H1 (cell line): ENCODE measurements at regions not wholly inside any gene's neighbourhood (a gene's known extent, or its start where the extent isn't known, plus 50 kb on each side); places are given as distances from the start of the nearest gene placed in this dataset.

ENCODE experiments used
- CTCF ChIA-PET: fragments of 300-600 bp; sonication (Branson Sonifier 250); formaldehyde crosslinking; loops from one replicate; lab custom pipeline; 2021; ENCODE audit not compliant: partially characterized antibody; lab: Charles Lee
- POLR2A ChIA-PET: fragments of 300-600 bp; sonication (Branson Sonifier 250); formaldehyde crosslinking; loops from one replicate; lab custom pipeline; 2021; ENCODE audit warnings: inconsistent platforms; ENCODE audit not compliant: partially characterized antibody; lab: Charles Lee
- DNase-seq, 2 experiments: peaks; one replicate each; pipeline versions ENCODE4 v3.0.0 to v3.0.0-alpha.2; 2010 to 2022; ENCODE audit warnings: low spot score in 2 of 2, low read depth in 1 of 2, mixed read lengths in 1 of 2
- FAIRE-seq: peaks from 2 replicates; lab custom pipeline; 2011; peaks lifted over from hg19 to GRCh38; lab: Jason Lieb, UNC
- H2AFZ ChIP-seq: 2 replicates; pipeline ENCODE4 v1.8.1; 2012; ENCODE audit warnings: low read length, inconsistent platforms
- H2AK5ac ChIP-seq: 2 replicates; pipeline ENCODE4 v1.6.1; 2013; ENCODE audit warnings: low read depth, low read length
- H2BK120ac ChIP-seq: replicated peaks from 2 replicates; pipeline ENCODE3; 2013; ENCODE audit warnings: low read depth, low read length, inconsistent platforms
- H2BK12ac ChIP-seq: 2 replicates; pipeline ENCODE4 v1.6.1; 2013; ENCODE audit warnings: low read depth, low read length
- H2BK15ac ChIP-seq: 2 replicates; pipeline ENCODE4 v1.6.1; 2013; ENCODE audit warnings: low read length
- H2BK20ac ChIP-seq: 2 replicates; pipeline ENCODE4 v1.6.1; 2013; ENCODE audit warnings: low read length
- H2BK5ac ChIP-seq: 2 replicates; pipeline ENCODE4 v1.6.1; 2013; ENCODE audit warnings: low read depth, low read length
- H3K14ac ChIP-seq: 2 replicates; pipeline ENCODE4 v1.6.1; 2013; ENCODE audit warnings: inconsistent platforms; ENCODE audit not compliant: insufficient read length
- H3K18ac ChIP-seq: 2 replicates; pipeline ENCODE4 v1.6.1; 2013; ENCODE audit warnings: low read length; ENCODE audit errors: extremely low read depth
- H3K23ac ChIP-seq: 2 replicates; pipeline ENCODE4 v1.6.1; 2013; ENCODE audit warnings: inconsistent platforms; ENCODE audit not compliant: insufficient read length
- H3K23me2 ChIP-seq: 2 replicates; pipeline ENCODE4 v1.6.1; 2013; ENCODE audit warnings: low read depth, low read length
- H3K27ac ChIP-seq: 2 replicates; pipeline ENCODE4 v1.6.1; 2011; ENCODE audit warnings: low read depth, low read length, inconsistent platforms
- H3K27me3 ChIP-seq, 4 experiments: replicated peaks in 1 of 4; 1 replicate in 1 of 4; 2 replicates in 3 of 4; pipeline versions ENCODE4 v1.6.1 to v1.8.1; 2011 to 2013; ENCODE audit warnings: low read length in 3 of 4, mild to moderate bottlenecking in 3 of 4, inconsistent platforms in 2 of 4, mixed read lengths in 2 of 4, moderate library complexity in 1 of 4; ENCODE audit not compliant: control insufficient read depth in 3 of 4, insufficient read depth in 3 of 4; ENCODE audit errors: extremely low read depth in 1 of 4
- H3K36me3 ChIP-seq, 4 experiments: 2 replicates each; pipeline versions ENCODE4 v1.6.1 to v1.8.1; 2011 to 2013; ENCODE audit warnings: mild to moderate bottlenecking in 4 of 4, low read length in 3 of 4, moderate library complexity in 2 of 4, control low read depth in 1 of 4, inconsistent platforms in 1 of 4; ENCODE audit not compliant: insufficient read depth in 4 of 4, control insufficient read depth in 2 of 4
- H3K4ac ChIP-seq: replicated peaks from 2 replicates; pipeline ENCODE3; 2013; ENCODE audit warnings: low read length, low read depth, mixed read lengths, inconsistent platforms; ENCODE audit not compliant: insufficient read length
- H3K4me1 ChIP-seq, 4 experiments: replicated peaks in 1 of 4; 1 replicate in 1 of 4; 2 replicates in 3 of 4; pipeline versions ENCODE4 v1.6.1 to v1.8.1; 2011 to 2013; ENCODE audit warnings: low read length in 3 of 4, inconsistent platforms in 2 of 4, mixed read lengths in 1 of 4; ENCODE audit not compliant: insufficient read depth in 4 of 4, control insufficient read depth in 3 of 4
- H3K4me2 ChIP-seq, 2 experiments: 2 replicates each; pipeline versions ENCODE4 v1.6.1 to v1.8.1; 2011 to 2013; ENCODE audit warnings: low read depth in 2 of 2, low read length in 2 of 2, control low read depth in 1 of 2, inconsistent platforms in 1 of 2, mild to moderate bottlenecking in 1 of 2; ENCODE audit not compliant: insufficient read depth in 1 of 2
- H3K4me3 ChIP-seq, 4 experiments: fragments of 200-600, 300-600 bp in 1 of 4; sonication (generic), shearing (Covaris generic), sonication (Bioruptor Twin) in 1 of 4; 2 replicates each; pipeline versions ENCODE4 v1.5.1 to v1.8.1; 2011 to 2016; ENCODE audit warnings: low read length in 4 of 4, low read depth in 3 of 4, control low read depth in 2 of 4, inconsistent platforms in 2 of 4, mild to moderate bottlenecking in 2 of 4, mixed read lengths in 1 of 4, moderate library complexity in 1 of 4; ENCODE audit not compliant: insufficient read depth in 2 of 4; ENCODE audit errors: extremely low read depth in 1 of 4
- H3K56ac ChIP-seq: replicated peaks from 2 replicates; pipeline ENCODE3; 2013; ENCODE audit warnings: low read depth, mild to moderate bottlenecking, mixed read lengths, low read length, inconsistent platforms; ENCODE audit not compliant: insufficient read length
- H3K79me1 ChIP-seq: 2 replicates; pipeline ENCODE4 v1.6.1; 2013; ENCODE audit warnings: low read depth, low read length, control low read depth
- H3K79me2 ChIP-seq, 2 experiments: 2 replicates each; pipeline versions ENCODE4 v1.6.1 to v1.8.1; 2012 to 2013; ENCODE audit warnings: low read length in 2 of 2, mild to moderate bottlenecking in 2 of 2, inconsistent platforms in 1 of 2; ENCODE audit not compliant: insufficient read depth in 2 of 2, control insufficient read depth in 1 of 2
- H3K9ac ChIP-seq, 4 experiments: replicated peaks in 1 of 4; 1 replicate in 1 of 4; 2 replicates in 3 of 4; pipeline versions ENCODE4 v1.6.1 to v1.8.1; 2011 to 2013; ENCODE audit warnings: low read depth in 3 of 4, low read length in 3 of 4, control low read depth in 2 of 4, mild to moderate bottlenecking in 2 of 4, moderate library complexity in 2 of 4, inconsistent platforms in 1 of 4; ENCODE audit errors: extremely low read depth in 1 of 4
- H3K9me3 ChIP-seq, 2 experiments: 2 replicates each; pipeline versions ENCODE4 v1.6.1 to v1.8.1; 2012 to 2013; ENCODE audit warnings: mild to moderate bottlenecking in 2 of 2, moderate library complexity in 2 of 2, control low read depth in 1 of 2, inconsistent platforms in 1 of 2, low read depth in 1 of 2, low read length in 1 of 2, mixed read lengths in 1 of 2; ENCODE audit not compliant: insufficient read depth in 2 of 2
- H4K20me1 ChIP-seq, 2 experiments: replicated peaks in 1 of 2; 2 replicates each; pipeline versions ENCODE3 to v1.8.1; 2011 to 2013; ENCODE audit warnings: inconsistent platforms in 2 of 2, low read length in 2 of 2, mild to moderate bottlenecking in 1 of 2; ENCODE audit not compliant: insufficient read depth in 2 of 2, control insufficient read depth in 1 of 2
- H4K5ac ChIP-seq: 2 replicates; pipeline ENCODE4 v1.6.1; 2013; ENCODE audit warnings: low read length, low read depth, mixed read lengths, inconsistent platforms; ENCODE audit not compliant: insufficient read length
- H4K8ac ChIP-seq: 2 replicates; pipeline ENCODE4 v1.8.0; 2013; ENCODE audit warnings: mild to moderate bottlenecking, moderate library complexity, low read length, inconsistent platforms; ENCODE audit not compliant: insufficient read depth; ENCODE audit errors: extremely low read depth
- H4K91ac ChIP-seq: replicated peaks from 2 replicates; pipeline ENCODE3; 2013; ENCODE audit warnings: low read length, mixed read lengths, inconsistent platforms; ENCODE audit not compliant: insufficient read length
- FOSL1 ChIP-seq: IDR thresholded peaks from 2 replicates; pipeline ENCODE4 v1.6.1; 2011; ENCODE audit warnings: mild to moderate bottlenecking, low read depth, low read length, moderate library complexity; ENCODE audit not compliant: insufficient read depth
- PHF8 ChIP-seq: fragments of 200-600 bp; sonication (generic); conservative IDR thresholded peaks from 2 replicates; pipeline ENCODE4 v1.7.1; 2012; ENCODE audit warnings: low read depth, mild to moderate bottlenecking, inconsistent platforms, low read length, moderate library complexity
- POLR2A ChIP-seq, 2 experiments: IDR thresholded peaks; 1 replicate in 1 of 2; 2 replicates in 1 of 2; pipeline ENCODE4 v1.6.1; 2011; ENCODE audit warnings: low read depth in 2 of 2, low read length in 2 of 2, mild to moderate bottlenecking in 2 of 2; ENCODE audit errors: control extremely low read depth in 1 of 2
- POU5F1 ChIP-seq: IDR thresholded peaks from 2 replicates; pipeline ENCODE4 v1.6.1; 2011; ENCODE audit warnings: low read depth, mild to moderate bottlenecking, low read length, moderate library complexity
- RAD21 ChIP-seq, 2 experiments: IDR thresholded peaks in 1 of 2; conservative IDR thresholded peaks in 1 of 2; 2 replicates each; pipeline ENCODE4 v1.6.1; 2011; ENCODE audit warnings: low read depth in 2 of 2, low read length in 2 of 2, improper control_type of control experiment in 1 of 2, inconsistent platforms in 1 of 2, mild to moderate bottlenecking in 1 of 2, moderate library complexity in 1 of 2
- SP4 ChIP-seq: IDR thresholded peaks from 2 replicates; pipeline ENCODE4 v1.6.1; 2012; ENCODE audit warnings: low read length, inconsistent platforms
- SRF ChIP-seq: IDR thresholded peaks from 2 replicates; pipeline ENCODE4 v1.6.1; 2011; ENCODE audit warnings: mild to moderate bottlenecking, low read depth, low read length, moderate library complexity
- WGBS, 2 experiments: shearing (Covaris generic) in 1 of 2; methylation state at CpG; one replicate each; pipeline versions ENCODE4 v1.1.6 to v1.1.7; 2013 to 2015; ENCODE audit warnings: low lambda C conversion rate in 2 of 2, mixed read lengths in 2 of 2, inconsistent platforms in 1 of 2, low coverage in 1 of 2, missing lambda C conversion rate in 1 of 2; ENCODE audit not compliant: insufficient replicate concordance in 2 of 2, insufficient coverage in 1 of 2, insufficient read length in 1 of 2; ENCODE audit errors: extremely low coverage in 1 of 2, missing lambda C conversion rate in 1 of 2; 5-methylcytosine and 5-hydroxymethylcytosine counted together
- TF ChIP-seq, protein P1 (sequence below): IDR thresholded peaks from 2 replicates; pipeline ENCODE4 v1.6.1; 2012; ENCODE audit warnings: inconsistent platforms

DNA sequence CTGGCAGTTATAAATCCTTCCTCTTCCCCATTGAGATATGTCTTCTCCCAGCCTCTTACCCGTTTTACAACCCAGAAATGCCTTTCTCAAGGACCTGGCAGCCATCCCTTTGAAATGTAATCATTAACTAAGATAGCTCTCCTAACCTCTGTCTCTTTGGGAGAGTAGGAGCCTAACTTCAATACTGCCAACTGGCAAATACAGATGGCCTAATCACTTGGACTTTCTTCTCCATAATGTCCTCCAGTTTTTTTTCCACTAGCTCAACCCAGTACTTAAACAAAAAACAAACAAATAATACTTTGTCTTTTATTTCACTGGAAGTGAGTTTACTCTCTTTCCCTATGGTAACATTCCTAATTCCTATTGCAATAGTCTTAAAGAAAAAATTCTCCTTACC lies 1391.1 kb downstream of the SUCLG1 start:
- DNase-seq (no peak), FAIRE-seq (no peak)
- H2BK12ac ChIP-seq, result no peak overlapping the region
- H3K56ac ChIP-seq, result no peak overlapping the region
- no peak overlapping the region for H3K27ac ChIP-seq
- WGBS, 2 experiments, result 56% methylated on average over 1 of the region's 1 CpG; no CpG with 5 or more reads in 1 of the 2 experiments
- H4K8ac ChIP-seq, result no peak overlapping the region
- no peak overlapping the region for H3K4me3 ChIP-seq
- no peaks in the 10 kb centered on the region for H4K20me1 ChIP-seq
- no peak overlapping the region for H2BK120ac ChIP-seq
- H4K5ac ChIP-seq, result no peak overlapping the region
- H3K4me2 ChIP-seq, result no peak overlapping the region
- H3K23me2 ChIP-seq, result no peaks in the 10 kb centered on the region
- no peak overlapping the region for H2BK15ac ChIP-seq
- H3K36me3 ChIP-seq, result no peaks in the 10 kb centered on the region
- no peak for TF ChIP-seq POU5F1
- no peak for TF ChIP-seq POLR2A (IDR thresholded peaks at IDR 0.05; ENCODE audit: control extremely low read depth in 1 of 2, low read depth in 2 of 2, low read length in 2 of 2)
- TF ChIP-seq RAD21 (IDR thresholded peaks at IDR 0.05 in 1 of 2, conservative IDR thresholded peaks at IDR 0.05 in 1 of 2; ENCODE audit: low read depth in 2 of 2, low read length in 2 of 2), result no peak
- TF ChIP-seq PHF8, result no peak
- TF ChIP-seq SRF, result no peak
- no peak for TF ChIP-seq FOSL1
- TF ChIP-seq, protein P1, sequence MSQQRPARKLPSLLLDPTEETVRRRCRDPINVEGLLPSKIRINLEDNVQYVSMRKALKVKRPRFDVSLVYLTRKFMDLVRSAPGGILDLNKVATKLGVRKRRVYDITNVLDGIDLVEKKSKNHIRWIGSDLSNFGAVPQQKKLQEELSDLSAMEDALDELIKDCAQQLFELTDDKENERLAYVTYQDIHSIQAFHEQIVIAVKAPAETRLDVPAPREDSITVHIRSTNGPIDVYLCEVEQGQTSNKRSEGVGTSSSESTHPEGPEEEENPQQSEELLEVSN, result no peak
- no peak for TF ChIP-seq SP4
- H4K91ac ChIP-seq, result no peak overlapping the region
- no peak overlapping the region for H2BK5ac ChIP-seq
- no peak overlapping the region for H2AFZ ChIP-seq
- H3K79me2 ChIP-seq, result no peaks in the 10 kb centered on the region
- ChIA-PET POLR2A (no interaction called here), CTCF (interaction anchor here (1.6 kb wide), 1 partner anchor 14 kb away, joined by 4 read pairs; no protein-coding TSS in a partner anchor)
- no peak overlapping the region for H3K9ac ChIP-seq
- no peaks in the 10 kb centered on the region for H3K79me1 ChIP-seq
- no peak overlapping the region for H2AK5ac ChIP-seq
- no peak overlapping the region for H3K23ac ChIP-seq
- no peaks in the 10 kb centered on the region for H3K9me3 ChIP-seq
- no peak overlapping the region for H3K14ac ChIP-seq
- H3K4me1 ChIP-seq, result no peaks in the 10 kb centered on the region
- no peak overlapping the region for H3K18ac ChIP-seq
- H3K27me3 ChIP-seq, result no peaks in the 10 kb centered on the region
- no peak overlapping the region for H3K4ac ChIP-seq
- no peak overlapping the region for H2BK20ac ChIP-seq
